HG03064 (cell line): ENCODE measurements at regions not wholly inside any gene's neighbourhood (a gene's known extent, or its start where the extent isn't known, plus 50 kb on each side); places are given as distances from the start of the nearest gene placed in this dataset.
"Not testable (repeated sequence)": the region's sequence is repeated elsewhere in the genome, so short reads cannot be mapped to it uniquely, and the experiment has no call there.

Experiments used
- ATAC-seq: cut with Tn5 transposase; IDR thresholded peaks from one replicate; pipeline ENCODE4 v1.9.1; 2021; ENCODE audit warnings: low read depth; ENCODE audit not compliant: unreplicated experiment

DNA sequence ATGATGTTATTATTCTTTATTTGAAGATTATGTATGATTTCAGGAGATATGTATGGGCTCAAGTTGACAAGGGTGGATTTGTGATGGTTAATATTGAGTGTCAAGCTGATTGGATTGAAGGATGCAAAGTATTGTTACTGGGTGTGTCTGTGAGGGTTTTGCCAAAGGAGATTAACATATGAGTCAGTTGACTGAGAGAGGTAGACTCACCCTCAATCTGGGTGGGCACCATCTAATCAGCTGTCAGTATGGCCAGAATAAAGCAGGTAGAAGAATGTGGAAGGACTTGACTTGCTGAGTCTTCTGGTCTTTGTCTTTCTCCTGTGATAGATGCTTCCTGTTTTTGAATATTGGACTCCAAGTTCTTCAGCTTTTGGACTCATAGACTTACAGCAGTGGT lies 973.7 kb downstream of the MCTP2 start:
- no peak for ATAC-seq

DNA sequence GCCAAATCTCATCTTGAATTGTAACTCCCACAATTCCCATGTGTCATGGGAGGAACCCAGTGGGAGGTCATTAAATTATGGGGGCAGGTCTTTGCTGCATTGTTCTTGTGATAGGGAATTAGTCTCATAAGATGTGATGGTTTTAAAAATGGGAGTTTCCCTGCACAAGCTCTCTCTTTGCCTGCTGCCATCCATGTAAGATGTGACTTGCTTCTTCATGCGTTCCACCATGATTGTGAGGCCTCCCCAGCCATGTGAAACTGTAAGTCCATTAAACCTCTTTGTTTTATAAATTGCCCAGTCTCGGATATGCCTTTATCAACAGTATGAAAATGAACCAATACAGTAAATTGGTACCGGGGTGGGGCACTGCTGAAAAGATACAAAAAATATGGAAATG lies 974.5 kb downstream of the MCTP2 start:
- not testable (repeated sequence) for ATAC-seq

- no peak for ATAC-seq
Measured at GRCh38 chr15:95208071-95208470, 976.7 kb downstream of the MCTP2 start.

DNA sequence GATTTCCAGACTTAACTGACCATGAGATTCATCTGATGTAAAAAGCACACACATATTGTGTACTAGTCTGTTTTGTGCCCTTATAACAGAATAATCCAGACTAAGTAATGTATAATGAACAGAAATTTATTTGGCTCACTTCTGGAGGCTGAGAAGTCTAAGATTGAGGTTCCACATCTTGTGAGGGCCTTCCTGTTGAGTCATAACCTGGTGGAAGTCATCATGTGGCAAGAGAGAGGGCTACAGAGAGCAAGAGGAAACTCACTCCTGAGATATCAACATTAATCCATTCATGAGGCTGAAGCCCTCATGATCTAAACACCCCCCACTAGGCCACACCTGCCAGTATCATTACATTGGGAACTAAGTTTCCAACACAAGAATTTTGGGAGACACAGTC lies 977.6 kb downstream of the MCTP2 start:
- ATAC-seq: no peak

GRCh38 chr15:95210436-95210981 lies 979.1 kb downstream of the MCTP2 start:
- no peak for ATAC-seq

DNA sequence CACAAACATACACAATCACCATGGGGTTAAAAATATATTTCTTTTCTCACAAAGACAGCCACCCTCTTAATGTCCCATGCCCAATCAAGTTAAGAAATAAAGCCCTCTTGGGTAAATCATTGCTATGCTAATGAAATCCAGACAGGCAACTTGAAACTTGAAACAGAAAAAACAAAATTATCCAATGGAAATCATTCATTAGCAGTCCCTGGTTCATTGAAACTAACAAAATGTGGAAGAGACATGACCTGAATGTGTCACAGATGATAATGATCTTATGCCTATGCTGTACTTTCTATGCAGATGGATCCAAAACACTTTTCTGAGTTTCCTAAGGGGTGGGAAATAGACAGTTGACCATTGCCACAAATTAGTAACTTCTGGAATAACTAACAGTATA lies 983.7 kb downstream of the MCTP2 start:
- no peak for ATAC-seq

DNA sequence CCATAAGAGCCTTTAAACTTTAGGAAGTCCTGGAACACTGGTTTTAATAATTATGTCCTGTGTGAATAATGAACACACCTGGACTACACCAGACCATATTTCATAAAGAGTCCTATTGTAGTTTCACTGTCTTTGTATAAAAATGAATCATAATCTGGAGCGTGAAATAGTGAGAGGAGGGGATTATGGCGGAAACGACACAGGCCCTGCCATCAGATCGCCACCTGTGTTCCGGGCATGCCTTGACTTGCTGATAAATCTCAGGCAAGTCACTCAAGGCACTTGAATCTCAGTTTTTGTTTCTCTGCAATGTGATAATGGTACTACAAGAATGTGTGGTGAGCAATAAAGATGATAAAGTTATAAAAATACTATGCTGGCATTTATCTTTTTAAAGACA lies 995.5 kb downstream of the MCTP2 start:
- ATAC-seq: no peak

- no peak for ATAC-seq
Measured at GRCh38 chr15:95227235-95227634, 995.9 kb downstream of the MCTP2 start.

DNA sequence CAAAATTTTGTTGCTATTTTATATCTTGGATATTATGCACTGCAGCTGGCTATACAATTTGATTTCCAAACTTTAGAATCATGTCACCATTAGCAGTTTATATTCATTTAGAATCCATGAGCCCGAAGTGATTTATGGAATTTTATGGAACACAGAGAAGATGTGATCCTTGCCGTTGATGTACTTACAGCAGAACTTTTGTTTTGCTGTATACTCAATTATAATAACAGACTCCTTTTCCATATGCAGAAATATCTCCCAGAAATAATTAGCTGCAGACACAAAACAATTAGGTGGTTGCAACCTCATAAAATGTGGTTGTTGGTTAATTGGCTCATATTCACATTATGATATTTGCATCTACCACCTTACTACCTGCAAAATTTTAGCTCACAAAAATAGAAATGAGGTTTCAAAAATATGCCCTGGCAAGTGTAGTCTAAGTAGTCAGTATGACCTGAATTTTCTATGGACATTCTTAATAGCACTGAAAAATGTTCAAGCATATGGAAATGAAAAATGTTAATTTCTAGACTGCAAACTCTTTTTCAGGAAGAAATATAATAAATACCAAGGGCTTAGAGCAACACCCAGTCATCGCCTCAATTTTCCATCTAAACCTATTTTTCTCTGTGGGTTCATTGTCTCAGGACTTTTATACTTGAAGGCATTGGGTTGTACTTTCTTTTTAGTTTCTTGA lies 997.6 kb downstream of the MCTP2 start:
- no peak for ATAC-seq

GRCh38 chr15:95235033-95235432 lies 1003.7 kb downstream of the MCTP2 start:
- ATAC-seq: no peak

DNA sequence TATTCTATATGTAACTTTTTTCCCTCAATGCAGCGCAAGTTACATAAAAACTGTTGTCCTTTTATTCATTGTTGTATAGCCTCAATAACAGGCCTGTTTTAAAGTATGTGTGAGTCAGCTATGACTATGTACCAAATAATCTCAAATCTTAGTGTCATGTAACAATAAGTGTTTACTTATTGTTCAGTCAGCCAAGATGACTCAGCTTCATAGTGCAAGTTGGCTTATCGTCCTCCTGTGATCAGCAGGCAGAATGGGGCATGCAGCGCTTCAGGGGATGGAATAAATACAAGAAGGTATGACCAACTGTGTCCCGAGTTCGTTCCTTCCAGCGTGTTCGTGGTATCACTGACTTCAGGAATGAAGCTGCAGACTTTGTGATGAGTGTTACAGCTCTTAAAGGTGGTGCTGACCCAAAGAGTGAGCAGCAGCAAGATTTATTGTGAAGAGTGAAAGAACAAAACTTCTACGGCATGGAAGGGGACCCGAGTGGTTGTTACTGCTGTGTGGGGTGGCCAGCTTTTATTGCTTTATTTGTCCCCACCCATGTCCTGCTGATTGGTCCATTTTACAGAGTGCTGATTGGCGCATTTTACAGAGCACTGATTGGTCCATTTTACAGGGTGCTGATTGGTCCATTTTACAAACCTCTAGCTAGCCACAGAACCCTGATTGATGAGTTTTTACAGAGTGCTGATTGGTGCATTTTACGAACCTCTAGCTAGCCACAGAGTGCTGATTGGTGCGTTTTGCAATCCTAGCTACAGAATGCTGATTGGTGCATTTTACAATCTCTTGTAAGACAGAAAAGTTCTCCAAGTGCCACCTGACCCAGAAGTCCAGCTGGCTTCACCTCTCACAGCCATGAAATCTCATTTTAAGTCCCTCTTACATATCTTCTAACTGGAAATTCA lies 1016.0 kb downstream of the MCTP2 start:
- ATAC-seq: no peak

DNA sequence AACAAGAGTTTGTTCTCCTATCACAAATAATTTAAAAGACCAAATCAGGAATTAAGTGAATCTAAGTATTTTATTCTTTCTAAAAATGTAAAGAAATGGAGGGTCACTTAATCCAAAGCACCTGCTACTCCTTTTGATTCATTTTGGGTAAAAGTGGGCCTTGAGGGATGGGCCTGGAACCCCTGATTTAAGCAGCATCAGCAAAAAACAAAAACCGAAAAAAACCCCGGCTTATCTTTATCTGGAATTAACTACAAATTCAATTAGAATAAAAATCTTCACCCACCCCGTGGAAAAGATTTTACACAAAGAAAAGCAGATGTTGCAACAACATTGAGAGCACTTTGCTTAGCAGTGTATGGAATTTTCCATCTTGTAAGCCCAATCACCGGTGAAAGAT lies 1018.2 kb downstream of the MCTP2 start:
- no peak for ATAC-seq

DNA sequence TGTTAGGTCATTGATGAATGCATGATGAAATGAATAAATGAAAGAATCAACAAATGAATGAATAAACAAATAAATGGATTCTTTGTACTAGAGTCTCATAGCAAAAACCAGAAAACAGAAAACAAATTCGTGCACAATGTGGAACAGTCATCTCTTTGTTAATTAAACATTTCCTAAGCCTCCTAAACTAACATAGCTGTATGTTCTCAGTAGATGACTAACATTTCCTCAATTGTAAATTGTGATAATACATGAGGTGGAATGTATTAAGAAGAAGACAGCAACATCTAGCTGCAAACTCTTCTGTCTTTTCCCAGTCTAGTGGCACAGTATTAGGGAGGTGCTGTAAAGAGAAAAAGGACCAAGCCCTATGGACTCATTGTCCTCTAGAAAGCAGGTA lies 1021.0 kb downstream of the MCTP2 start:
- no peak for ATAC-seq

GRCh38 chr15:95254263-95254662 lies 1022.9 kb downstream of the MCTP2 start:
- ATAC-seq: no peak

GRCh38 chr15:95259513-95259912 lies 1028.2 kb downstream of the MCTP2 start:
- ATAC-seq: no peak

DNA sequence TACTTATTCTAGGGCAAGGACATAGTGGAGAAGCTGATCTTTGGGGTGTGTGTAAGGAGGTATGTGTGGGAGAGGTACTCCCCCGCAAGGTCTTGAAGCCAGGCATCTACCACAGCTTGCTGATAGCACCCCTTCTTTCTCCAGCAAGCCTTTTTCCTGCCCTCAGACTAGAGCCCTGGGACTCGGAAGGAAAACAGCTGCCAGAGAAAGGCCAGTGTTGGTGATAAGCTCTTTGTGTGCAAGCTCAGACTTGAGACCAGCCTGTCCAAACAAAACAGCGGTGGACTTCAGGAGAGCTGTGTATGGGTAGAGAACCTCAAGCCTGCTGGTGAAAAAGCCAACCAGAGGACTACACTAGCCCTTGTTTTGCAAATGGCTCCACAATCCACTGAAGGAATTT lies 1028.6 kb downstream of the MCTP2 start:
- no peak for ATAC-seq

DNA sequence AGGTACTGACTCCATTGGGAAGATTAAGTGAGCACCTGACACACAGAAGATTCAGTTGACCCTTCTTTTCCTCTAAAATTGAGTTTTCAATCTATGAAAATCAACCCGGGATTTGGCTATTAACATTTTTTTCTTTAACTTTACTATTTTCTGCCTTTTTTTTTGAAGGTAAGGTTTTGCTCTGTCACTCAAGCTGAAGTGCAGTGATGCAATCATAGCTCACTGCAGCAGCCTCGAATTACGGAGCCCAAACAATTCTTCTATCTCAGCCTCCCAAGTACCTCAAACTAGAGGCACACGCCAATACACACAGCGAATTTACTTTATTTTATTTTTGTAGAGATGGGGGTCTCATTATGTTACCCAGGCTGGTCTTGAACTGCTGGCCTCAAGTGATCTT lies 1029.5 kb downstream of the MCTP2 start:
- no peak for ATAC-seq

DNA sequence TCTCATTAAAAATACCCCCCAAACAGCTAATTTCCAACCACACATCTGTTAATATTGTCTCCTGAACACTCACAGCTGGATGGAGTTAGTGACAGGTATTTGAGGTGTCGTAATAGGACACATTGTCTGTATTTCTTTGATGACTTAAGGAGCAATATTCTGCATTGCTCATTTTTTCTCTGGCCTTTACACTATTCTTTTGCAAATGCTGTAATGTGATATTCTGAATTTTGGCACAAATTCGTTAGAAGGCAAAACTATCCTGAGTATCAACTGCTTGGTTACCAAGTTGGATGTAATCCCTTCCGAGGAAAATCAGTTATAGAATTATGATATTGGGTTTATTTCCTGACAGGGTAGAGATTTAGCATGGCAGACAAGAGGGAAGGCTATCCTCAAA lies 1030.2 kb downstream of the MCTP2 start:
- ATAC-seq: no peak

DNA sequence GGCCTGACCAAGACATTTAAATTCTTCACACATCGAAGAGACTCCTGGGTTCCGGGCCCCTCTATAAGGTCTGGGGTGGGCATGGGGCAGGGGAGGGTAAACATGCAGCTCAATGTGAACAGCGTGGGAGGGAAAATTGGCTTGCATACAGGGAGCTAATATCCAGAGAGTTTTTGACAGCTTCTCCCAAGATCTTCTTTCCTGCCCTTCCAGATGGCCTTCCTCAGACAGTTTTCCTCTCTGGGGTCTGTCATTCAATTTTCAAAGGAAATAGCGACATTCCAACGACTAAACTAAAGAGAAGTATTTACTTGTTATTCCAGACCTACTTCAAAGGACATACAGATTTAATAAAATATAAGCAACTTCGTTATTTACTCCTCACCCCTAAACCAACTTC lies 1030.6 kb downstream of the MCTP2 start:
- ATAC-seq: no peak

DNA sequence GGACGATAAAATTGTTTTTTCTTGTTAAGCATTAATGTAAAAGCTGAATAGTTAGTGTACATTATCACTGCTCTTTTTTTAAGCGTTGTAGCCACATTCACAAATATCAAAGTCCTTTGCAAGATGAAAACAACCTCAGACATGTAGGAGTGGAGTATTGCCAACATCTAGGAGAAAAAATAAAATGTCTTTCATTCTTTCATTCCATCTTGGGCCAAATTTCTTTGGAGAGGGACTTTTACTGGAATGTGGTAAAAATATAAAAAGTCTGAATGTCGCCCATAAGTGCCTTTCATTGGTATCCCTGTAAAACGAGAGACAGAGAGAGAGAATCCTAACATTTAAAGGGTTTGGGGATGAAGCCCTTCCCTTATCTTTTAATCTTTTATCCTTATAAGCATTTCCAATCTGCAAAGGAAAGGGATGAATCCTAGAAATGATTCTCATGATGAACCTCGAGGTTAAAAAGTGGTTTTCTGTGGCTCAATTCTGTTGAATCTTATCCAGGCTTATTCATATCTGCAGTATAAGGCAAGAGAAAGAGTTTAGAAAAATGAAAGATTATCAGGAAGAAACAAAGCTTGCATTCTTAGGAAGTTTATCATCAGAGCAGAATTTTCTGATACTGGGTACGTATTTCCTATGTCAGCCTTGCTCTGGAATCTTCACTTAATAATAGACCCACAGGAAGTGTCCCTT lies 1031.7 kb downstream of the MCTP2 start:
- ATAC-seq: no peak

DNA sequence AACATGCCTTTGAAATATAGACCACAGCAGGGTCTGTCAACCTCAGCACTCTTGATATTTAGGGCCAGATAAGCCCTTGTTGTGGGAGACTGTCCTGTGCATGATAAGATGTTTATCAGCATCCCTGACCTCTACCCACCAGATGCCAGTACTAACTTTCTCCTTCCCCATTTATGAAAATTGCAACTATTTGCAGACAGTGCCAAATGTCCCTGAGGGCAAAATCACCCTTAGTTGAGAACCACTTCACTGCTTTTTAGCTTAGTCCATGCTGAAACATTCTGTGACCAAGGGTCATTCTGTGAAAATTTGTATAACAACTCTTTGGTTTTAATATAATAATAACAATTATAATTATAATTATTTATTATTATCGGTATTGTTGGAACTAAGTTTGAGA lies 1032.4 kb downstream of the MCTP2 start:
- ATAC-seq: no peak
